HG03039 (cell line): ENCODE measurements at regions not wholly inside any gene's neighbourhood (a gene's known extent, or its start where the extent isn't known, plus 50 kb on each side); places are given as distances from the start of the nearest gene placed in this dataset.
"Not testable (repeated sequence)": the region's sequence is repeated elsewhere in the genome, so short reads cannot be mapped to it uniquely, and the experiment has no call there.

Source experiments
- ATAC-seq: cut with Tn5 transposase; IDR thresholded peaks from one replicate; pipeline ENCODE4 v1.9.1; 2021; ENCODE audit warnings: mild to moderate bottlenecking, moderate library complexity; ENCODE audit not compliant: unreplicated experiment

GRCh38 chr12:67069451-67070306, 199.5 kb upstream of the CAND1 start:
- peak; percentile 74 for ATAC-seq

GRCh38 chr12:67070307-67070600, 198.9 kb upstream of the CAND1 start:
- no peak for ATAC-seq

GRCh38 chr12:67070604-67071003, 198.6 kb upstream of the CAND1 start:
- no peak for ATAC-seq

GRCh38 chr12:67072281-67072680, 196.9 kb upstream of the CAND1 start:
- ATAC-seq = not testable (repeated sequence)

DNA sequence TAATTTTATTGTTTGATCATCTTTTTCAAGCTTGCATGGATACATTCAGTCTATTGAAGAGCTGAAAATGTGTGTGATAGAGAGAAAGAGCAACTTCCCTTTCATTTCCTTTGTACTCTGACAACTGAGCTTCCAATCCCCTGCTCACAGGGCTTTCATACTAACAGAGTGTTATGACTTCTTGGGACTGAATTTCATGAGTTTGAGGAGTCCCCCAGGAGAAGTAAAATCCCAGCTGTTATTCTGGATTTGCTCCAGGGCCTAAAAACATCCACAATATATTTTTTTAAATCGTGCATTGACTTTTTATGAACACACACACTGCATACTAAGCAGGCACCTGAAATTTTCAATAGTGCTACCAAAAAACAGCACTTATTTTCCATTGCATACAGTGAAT, 195.8 kb upstream of the CAND1 start:
- ATAC-seq = no peak

- ATAC-seq = no peak
Observed at GRCh38 chr12:67074072-67074471, 195.1 kb upstream of the CAND1 start.

DNA sequence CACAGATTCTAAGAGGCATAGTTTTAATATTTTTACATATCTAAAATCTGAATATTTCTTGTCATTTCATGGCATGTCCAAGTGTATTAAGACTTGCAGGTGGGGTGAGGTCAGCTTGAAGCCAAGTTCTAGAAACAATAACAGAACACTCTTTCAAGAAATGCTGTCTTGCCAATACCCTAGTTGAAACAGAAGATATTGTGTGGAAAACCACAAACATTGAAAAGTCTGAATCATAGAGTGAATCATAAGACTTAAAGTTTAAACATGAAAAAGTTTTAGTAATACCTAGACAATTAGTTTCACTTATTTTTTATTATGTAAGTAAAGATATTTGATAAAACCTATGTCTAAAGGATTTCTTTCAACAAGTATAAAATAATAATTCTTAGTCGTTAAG, 191.5 kb upstream of the CAND1 start:
- ATAC-seq = no peak

- no peak for ATAC-seq
Observed at GRCh38 chr12:67078957-67079356, 190.2 kb upstream of the CAND1 start.

- no peak for ATAC-seq
Observed at GRCh38 chr12:67080637-67081036, 188.5 kb upstream of the CAND1 start.

DNA sequence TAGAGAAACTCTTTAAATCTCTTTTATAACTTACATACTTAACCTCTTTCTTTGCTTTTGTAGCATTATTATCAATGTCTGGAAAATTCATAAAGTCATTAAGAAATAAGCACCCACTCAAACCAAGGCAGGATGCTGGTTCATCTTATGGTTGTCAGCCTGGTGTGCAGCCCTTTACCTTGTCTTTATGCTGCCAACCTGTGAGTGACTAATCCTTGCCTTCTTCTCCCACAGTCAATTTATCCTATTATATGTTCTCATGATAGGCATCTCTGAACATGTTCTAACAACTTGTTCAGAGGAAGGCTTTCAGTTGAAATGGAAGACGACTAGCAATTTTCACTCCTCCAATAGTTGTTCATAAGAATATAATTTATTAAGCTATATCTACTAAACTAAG, 186.9 kb upstream of the CAND1 start:
- no peak for ATAC-seq

DNA sequence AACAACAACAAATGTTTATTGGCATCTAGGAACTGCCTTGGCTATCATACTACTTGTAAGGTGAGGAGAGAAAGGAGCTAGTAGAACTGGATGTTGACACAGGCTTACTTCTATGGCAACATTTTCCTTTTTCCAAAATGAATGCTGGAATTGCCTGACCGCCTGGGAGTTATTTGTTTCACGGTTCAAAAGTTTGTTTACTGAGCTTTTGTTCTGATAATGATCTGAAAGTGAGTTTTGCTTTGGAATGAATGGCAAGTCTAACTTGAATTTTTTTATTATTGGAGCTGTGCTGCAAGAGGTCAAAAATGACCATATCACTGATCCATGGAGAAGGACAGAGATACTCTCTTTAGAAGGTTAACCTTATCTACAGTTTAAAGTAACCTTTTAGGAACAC, 183.5 kb upstream of the CAND1 start:
- no peak for ATAC-seq

DNA sequence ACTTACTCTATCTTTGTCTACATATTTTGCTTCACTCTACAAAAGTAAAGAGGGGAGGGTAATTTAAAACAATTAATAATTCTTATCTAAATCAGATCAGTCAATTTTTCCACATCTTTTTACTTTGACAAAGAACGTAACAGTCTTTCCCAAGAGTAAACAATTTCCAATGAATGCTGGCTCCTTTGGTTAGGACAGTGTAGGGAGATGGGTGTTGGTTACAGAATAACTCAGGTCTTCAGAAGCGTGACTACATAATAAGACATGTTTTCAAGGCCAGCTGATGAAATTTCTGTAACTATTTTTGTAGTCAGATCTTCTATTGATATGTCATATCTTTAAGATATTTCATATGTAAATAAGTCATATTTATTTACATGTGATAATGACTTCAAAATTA, 183.0 kb upstream of the CAND1 start:
- no peak for ATAC-seq

- no peak for ATAC-seq
Observed at GRCh38 chr12:67088401-67089118, 180.6 kb upstream of the CAND1 start.

DNA sequence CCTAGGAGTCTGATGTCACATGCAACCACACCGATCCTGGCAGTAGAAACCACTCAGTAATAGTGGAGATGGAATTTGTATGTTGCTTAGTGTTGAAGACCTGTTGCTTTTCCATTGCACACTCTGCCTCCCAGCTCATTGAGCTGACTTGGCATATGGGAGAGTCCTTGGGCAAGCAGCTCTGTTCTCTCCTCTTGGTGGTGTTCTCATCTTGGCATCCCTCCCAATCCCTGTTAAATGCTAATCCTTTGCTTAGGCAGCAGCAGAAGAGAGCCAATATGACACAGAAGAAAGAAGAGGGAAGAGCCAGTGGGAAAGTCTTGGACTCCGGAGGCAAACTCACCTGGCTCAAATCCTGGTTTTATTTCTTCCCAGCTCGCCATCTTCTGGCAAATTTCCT, 178.0 kb upstream of the CAND1 start:
- no peak for ATAC-seq

GRCh38 chr12:67091678-67092077, 177.5 kb upstream of the CAND1 start:
- no peak for ATAC-seq

DNA sequence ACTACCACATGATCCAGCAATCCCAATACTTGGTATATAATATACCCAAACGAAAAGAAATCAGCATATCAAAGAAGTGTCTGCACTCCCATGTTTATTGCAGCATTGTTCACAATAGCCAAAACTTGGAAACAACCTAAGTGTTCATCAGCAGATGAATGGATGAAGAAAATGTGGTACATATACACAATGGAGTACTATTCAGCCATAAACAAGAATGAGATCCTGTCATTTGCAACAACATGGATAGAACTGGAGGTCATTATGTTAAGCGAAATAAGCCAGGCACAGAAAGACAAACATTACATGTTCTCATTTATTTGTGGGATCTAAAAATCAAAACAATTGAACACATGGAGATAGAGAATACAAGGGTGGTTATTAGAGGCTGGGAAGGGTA, 176.2 kb upstream of the CAND1 start:
- ATAC-seq = not testable (repeated sequence)

- ATAC-seq = no peak
Observed at GRCh38 chr12:67096533-67097318, 172.4 kb upstream of the CAND1 start.

DNA sequence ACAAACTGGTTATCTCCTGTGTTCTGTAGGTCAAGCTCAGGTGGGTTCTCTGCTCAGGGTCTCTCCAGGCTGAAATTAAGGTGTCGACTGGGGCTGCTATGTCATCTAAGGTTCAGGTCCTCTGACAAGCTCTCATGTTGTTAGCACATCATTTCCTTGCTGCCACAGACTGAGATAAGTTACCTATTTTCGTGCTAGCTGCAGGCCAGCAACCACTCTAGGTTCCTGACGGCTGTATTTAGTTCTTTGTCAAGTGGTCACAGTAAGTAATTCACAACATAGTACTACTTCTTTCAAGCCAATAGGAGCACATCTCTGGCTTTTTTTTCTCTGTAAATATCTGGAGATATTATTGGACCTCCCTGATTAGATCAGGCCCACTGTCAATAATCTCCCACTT, 169.3 kb upstream of the CAND1 start:
- ATAC-seq = no peak

- ATAC-seq = no peak
Observed at GRCh38 chr12:67103521-67103920, 165.6 kb upstream of the CAND1 start.

DNA sequence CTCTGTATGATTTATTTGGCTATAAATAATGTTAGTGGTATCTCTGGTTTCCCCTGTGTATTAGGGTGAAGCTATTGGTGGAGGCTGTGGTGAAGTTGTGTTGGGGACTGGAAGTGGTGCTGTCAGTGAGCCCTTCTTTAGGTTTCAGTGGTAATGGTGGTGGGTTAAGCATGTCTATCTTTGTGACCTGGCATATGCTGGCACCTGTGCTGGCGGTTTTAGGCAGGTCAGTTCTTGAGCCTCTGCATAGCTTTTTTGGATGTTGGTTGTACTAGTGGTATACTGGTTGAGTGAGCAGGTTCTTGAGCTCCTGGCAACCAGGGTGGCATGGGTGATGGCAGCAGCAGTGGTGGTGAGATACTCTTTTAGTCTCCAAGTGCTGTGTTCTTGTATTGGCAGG, 161.9 kb upstream of the CAND1 start:
- ATAC-seq = no peak

GRCh38 chr12:67107751-67108269, 161.3 kb upstream of the CAND1 start:
- no peak for ATAC-seq

- ATAC-seq = not testable (repeated sequence)
Observed at GRCh38 chr12:67110345-67110744, 158.8 kb upstream of the CAND1 start.
